ENCODE measurements at regions not wholly inside any gene's neighbourhood (a gene's known extent, or its start where the extent isn't known, plus 50 kb on each side); places are given as distances from the start of the nearest gene placed in this dataset.

- no peaks in the 10 kb centered on the region for H3K36me3 ChIP-seq (replicated peaks in 1 of 2)
- intact Hi-C loops (cut with DNase I) = no loop called here
- no peak overlapping the region for H3K4me3 ChIP-seq
- WGBS, 4 donors = 76 to 97% (median 89%) methylated on average over 3 of the region's 3 CpGs
- DNase-seq = no peak
- no peaks in the 10 kb centered on the region for H3K27me3 ChIP-seq
- H3K9me3 ChIP-seq (replicated peaks in 1 of 3) = peaks cover 0 to 5% (median 0%) of the 10 kb centered on the region in 3 donors
- H3K4me1 ChIP-seq (replicated peaks in 1 of 2) = no peaks in the 10 kb centered on the region
- no peak overlapping the region for H3K27ac ChIP-seq
- TF ChIP-seq, protein P1, sequence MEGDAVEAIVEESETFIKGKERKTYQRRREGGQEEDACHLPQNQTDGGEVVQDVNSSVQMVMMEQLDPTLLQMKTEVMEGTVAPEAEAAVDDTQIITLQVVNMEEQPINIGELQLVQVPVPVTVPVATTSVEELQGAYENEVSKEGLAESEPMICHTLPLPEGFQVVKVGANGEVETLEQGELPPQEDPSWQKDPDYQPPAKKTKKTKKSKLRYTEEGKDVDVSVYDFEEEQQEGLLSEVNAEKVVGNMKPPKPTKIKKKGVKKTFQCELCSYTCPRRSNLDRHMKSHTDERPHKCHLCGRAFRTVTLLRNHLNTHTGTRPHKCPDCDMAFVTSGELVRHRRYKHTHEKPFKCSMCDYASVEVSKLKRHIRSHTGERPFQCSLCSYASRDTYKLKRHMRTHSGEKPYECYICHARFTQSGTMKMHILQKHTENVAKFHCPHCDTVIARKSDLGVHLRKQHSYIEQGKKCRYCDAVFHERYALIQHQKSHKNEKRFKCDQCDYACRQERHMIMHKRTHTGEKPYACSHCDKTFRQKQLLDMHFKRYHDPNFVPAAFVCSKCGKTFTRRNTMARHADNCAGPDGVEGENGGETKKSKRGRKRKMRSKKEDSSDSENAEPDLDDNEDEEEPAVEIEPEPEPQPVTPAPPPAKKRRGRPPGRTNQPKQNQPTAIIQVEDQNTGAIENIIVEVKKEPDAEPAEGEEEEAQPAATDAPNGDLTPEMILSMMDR (IDR thresholded peaks at IDR 0.05) = no peak
These were observed 107.9 kb upstream of the ECI2 start for GRCh38 chr6:4243237-4243636.

DNA sequence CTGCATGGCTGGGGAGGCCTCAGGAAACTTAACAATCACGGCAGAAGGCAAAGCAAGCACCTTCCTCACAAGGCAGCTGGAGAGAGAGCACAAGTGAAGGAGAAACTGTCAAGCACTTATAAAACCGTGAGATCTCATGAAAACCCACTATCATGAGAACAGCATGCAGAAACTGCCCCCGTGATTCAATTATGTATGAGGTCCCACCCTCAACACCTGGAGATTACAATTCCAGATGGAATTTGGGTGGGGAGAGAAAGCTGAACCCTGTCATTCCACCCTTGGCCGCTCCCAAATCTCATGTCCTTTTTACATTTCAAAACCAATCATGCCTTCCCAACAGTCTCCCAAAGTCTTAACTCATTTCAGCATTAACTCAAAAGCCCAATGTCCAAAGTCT, 107.2 kb upstream of the ECI2 start:
- H3K27me3 ChIP-seq = no peaks in the 10 kb centered on the region
- no peaks in the 10 kb centered on the region for H3K4me1 ChIP-seq (replicated peaks in 1 of 2)
- no peak for DNase-seq
- H3K9me3 ChIP-seq (replicated peaks in 1 of 3) = peaks cover 0 to 5% (median 0%) of the 10 kb centered on the region in 3 donors
- intact Hi-C loops (cut with DNase I) = no loop called here
- whole genome bisulfite sequencing, 4 donors = 74 to 92% (median 84%) methylated on average over 4 of the region's 4 CpGs
- no peaks in the 10 kb centered on the region for H3K36me3 ChIP-seq (replicated peaks in 1 of 2)
- no peak overlapping the region for H3K27ac ChIP-seq
- H3K4me3 ChIP-seq = no peak overlapping the region
- TF ChIP-seq, protein P1 (IDR thresholded peaks at IDR 0.05) = no peak

GRCh38 chr6:4240148-4240547, 104.8 kb upstream of the ECI2 start:
- Histone ChIP-seq H3K27ac (no peak overlapping the region), H3K27me3 (no peaks in the 10 kb centered on the region), H3K4me3 (no peak overlapping the region), H3K4me1 (replicated peaks in 1 of 2) (no peaks in the 10 kb centered on the region), H3K36me3 (replicated peaks in 1 of 2) (no peaks in the 10 kb centered on the region), H3K9me3 (replicated peaks in 1 of 3) (peaks cover 0 to 5% (median 0%) of the 10 kb centered on the region in 3 donors)
- TF ChIP-seq, protein P1 (IDR thresholded peaks at IDR 0.05) = no peak
- TF ChIP-seq POLR2A (IDR thresholded peaks at IDR 0.05) = no peak
- intact Hi-C loops (cut with DNase I) = no loop called here
- WGBS, 4 donors = 91 to 100% (median 96%) methylated on average over 2 of the region's 2 CpGs
- DNase-seq = no peak

DNA sequence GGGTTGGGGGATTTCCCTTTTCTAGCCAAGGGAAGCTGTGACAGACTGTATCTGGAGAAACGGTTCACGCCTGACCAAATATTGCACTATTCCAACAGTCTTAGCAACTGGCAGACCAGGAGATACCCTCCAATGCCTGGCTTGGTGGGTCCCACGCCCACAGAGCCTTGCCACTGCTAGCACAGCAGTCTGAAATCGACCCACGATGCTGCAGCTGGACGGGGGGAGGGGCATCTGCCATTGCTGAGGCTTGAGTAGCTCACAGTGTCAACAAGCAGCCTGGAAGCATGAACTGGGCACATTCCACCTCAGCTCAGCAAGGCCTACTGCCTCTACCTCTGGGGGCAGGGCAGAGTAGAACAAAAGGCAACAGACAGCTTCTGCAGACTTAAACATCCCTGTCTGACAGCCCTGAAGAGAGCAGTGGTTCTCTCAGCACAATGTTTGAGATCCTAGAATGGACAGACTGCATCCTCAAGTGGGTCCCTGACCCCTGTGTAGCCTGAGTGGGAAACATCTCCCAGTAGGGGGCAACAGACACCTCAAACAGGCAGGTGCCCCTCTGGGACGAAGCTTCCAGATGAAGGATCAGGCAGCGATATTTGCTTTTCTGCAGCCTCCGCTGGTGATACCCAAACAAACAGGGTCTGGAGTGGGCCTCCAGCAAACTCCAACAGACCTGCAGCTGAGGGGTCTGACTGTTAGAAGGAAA, 89.9 kb upstream of the ECI2 start:
- peaks cover 6 to 8% of the 10 kb centered on the region in 2 donors for H3K4me1 ChIP-seq (replicated peaks in 1 of 2)
- H3K4me3 ChIP-seq = no peak overlapping the region
- no peaks in the 10 kb centered on the region for H3K9me3 ChIP-seq (replicated peaks in 1 of 3)
- TF ChIP-seq POLR2A (IDR thresholded peaks at IDR 0.05) = no peak
- TF ChIP-seq, protein P1 (IDR thresholded peaks at IDR 0.05) = no peak
- DNase-seq = no peak
- H3K36me3 ChIP-seq (replicated peaks in 1 of 2) = no peaks in the 10 kb centered on the region
- no peak overlapping the region for H3K27ac ChIP-seq
- no peaks in the 10 kb centered on the region for H3K27me3 ChIP-seq
- WGBS, 4 donors = 69 to 94% (median 72%) methylated on average over 6 to 9 of the region's 9 CpGs
- intact Hi-C loops (cut with DNase I) = no loop called here

Measured in adrenal gland (tissue), 9 donors.